ENCODE measurements at regions not wholly inside any gene's neighbourhood (a gene's known extent, or its start where the extent isn't known, plus 50 kb on each side); places are given as distances from the start of the nearest gene placed in this dataset.

DNA sequence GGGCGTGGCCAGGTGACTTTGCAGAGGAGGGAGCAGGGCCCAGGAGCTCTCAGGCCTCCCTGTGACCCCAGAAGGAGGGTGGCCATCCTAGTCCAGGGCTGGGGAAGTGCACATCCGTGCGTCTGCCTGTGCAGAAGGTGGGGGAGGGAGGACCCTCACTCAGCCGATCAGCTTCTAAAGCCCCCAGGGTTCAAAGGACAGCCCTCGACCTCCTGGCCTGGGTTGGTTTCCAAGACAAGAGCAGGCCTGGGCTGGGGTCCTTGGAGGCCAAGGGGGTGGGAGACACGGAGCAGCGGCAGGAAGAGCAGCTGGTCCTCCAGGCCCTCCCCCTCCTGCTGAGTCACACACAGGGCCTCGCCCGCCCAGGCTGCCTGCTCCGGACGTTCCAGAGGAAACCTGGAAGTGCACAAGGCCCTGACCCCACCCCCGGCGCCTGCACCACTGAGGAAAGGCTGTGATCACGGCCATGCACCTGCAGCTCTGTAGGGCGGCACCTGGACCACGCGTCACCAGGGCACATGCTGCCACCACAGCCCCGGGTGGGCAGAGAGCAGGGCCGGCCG, 67.1 kb upstream of the ZNF469 start:
- Mint-ChIP-seq H3K36me3 (ENCODE audit: low read depth) (no peaks in the 10 kb centered on the region), H3K4me1 (ENCODE audit: low read depth) (no peaks in the 10 kb centered on the region), H3K9me3 (peaks cover 5% of the 10 kb centered on the region), H3K27me3 (ENCODE audit: low read depth) (no peaks in the 10 kb centered on the region), H3K27ac (no peak overlapping the region), H3K4me3 (ENCODE audit: low read depth) (no peak overlapping the region)
- intact Hi-C loops (cut with micrococcal nuclease): no loop called here
- DNase-seq (ENCODE audit: low spot score): no peak

DNA sequence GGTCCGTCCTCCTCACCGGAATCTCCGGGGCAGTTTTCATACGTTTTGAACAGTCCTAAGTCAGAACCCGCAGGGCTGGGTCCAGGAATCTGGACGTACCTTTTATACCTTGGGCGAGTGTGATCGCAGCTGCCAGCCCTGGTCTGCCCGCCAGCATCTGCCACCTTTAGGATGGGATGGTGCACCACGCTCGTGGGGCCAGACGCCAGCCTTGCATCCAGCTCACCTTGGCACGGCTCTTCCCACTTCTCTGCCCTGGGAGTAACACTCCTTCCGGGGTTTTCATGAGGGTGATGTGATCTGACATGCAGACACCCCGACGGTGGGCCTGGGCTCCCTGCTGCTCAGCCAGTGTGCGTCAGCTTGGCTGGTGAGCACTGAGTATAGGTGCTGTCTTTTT, 66.6 kb upstream of the ZNF469 start:
- Mint-ChIP-seq H3K27me3 (ENCODE audit: low read depth) (no peaks in the 10 kb centered on the region), H3K4me1 (ENCODE audit: low read depth) (no peaks in the 10 kb centered on the region), H3K9me3 (peaks cover 5% of the 10 kb centered on the region), H3K36me3 (ENCODE audit: low read depth) (no peaks in the 10 kb centered on the region), H3K4me3 (ENCODE audit: low read depth) (no peak overlapping the region), H3K27ac (no peak overlapping the region)
- intact Hi-C loops (cut with micrococcal nuclease): no loop called here
- no peak for DNase-seq (ENCODE audit: low spot score)

DNA sequence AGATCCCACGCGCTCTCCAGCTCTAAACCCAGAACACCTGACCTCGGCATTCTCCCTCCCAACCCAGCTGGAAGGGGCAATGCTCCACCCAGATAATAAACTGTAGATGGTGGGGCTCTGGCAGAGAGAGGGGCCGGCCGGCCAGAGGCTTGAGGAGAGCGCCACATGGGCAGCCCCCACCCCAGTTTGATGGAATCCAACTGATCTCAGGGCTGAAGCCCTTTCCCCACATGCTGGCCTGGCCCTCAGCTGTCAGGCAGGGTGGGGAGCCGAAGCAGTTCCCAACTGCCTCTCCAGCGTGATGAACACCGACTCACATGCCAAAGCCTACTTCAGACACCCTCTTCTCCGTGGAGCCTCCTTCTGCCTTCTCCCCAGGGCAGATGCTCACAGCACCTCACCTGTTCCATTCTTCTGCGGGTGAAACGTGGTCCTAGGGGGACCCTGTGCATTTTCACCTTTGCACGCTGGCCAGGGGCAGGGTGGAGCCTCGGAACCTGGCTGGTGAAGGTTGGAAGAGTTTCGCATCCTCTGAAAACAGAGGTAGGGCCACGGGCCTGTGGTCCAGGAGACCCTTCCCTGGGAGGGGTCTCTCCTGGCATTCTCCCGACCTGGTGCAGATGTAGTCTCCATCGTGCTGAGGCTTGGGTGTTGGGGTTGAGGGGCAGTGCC, 65.7 kb upstream of the ZNF469 start:
- no peak overlapping the region for H3K27ac Mint-ChIP-seq

DNA sequence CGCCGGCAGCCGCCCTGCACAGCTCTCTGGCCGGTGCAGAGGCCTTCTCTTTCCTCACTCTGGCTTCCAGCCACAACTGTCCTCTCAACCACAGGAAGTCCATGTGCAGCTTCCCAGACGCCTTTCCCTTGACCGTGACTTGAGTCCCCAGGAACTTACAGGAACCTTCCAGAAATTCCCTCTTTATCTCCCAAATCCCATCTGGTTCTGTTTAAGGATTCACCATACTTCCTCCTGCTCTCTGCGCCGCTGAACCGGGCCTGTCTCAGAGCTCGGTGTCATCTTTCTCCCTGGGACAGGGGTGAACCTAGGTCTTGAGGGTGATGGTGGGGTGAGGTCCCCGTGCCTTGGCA, 65.2 kb upstream of the ZNF469 start:
- Mint-ChIP-seq H3K27me3 (ENCODE audit: low read depth) (no peaks in the 10 kb centered on the region), H3K36me3 (ENCODE audit: low read depth) (no peaks in the 10 kb centered on the region), H3K4me1 (ENCODE audit: low read depth) (no peaks in the 10 kb centered on the region), H3K9me3 (peaks cover under 1% of the 10 kb centered on the region), H3K4me3 (ENCODE audit: low read depth) (no peak overlapping the region), H3K27ac (no peak overlapping the region)
- intact Hi-C loops (cut with micrococcal nuclease): no loop called here
- no peak for DNase-seq (ENCODE audit: low spot score)

More for the DNA sequence above, 65.7 kb upstream of the ZNF469 start:
- peaks cover 5% of the 10 kb centered on the region for H3K9me3 Mint-ChIP-seq
- intact Hi-C loops (cut with micrococcal nuclease): no loop called here
- H3K4me3 Mint-ChIP-seq (ENCODE audit: low read depth): no peak overlapping the region
- no peaks in the 10 kb centered on the region for H3K27me3 Mint-ChIP-seq (ENCODE audit: low read depth)
- DNase-seq (ENCODE audit: low spot score): no peak
- H3K36me3 Mint-ChIP-seq (ENCODE audit: low read depth): no peaks in the 10 kb centered on the region
- H3K4me1 Mint-ChIP-seq (ENCODE audit: low read depth): no peaks in the 10 kb centered on the region

DNA sequence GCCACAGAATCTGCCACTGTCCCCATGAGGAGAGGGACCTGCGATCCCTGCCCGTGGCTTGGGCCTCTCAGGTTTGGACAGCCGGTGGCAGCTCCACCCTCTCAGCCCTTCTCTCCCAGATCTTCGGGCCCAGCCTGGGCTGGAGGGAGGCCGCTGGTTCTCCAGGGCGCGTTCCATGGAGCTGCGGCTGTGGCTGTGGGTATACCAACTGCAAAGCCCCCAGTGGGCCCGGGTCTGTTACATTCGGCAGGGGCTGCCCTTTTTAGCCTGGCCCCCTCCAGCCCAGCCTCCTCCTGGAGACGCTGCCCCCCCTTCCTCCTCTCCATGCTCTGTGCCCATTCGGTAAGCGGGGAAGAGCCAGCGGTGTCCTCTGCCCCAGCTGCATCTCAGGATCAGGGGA, 64.7 kb upstream of the ZNF469 start:
- no peak for DNase-seq (ENCODE audit: low spot score)
- H3K36me3 Mint-ChIP-seq (ENCODE audit: low read depth): no peaks in the 10 kb centered on the region
- intact Hi-C loops (cut with micrococcal nuclease): no loop called here
- no peaks in the 10 kb centered on the region for H3K4me1 Mint-ChIP-seq (ENCODE audit: low read depth)
- no peaks in the 10 kb centered on the region for H3K9me3 Mint-ChIP-seq
- no peak overlapping the region for H3K27ac Mint-ChIP-seq
- no peaks in the 10 kb centered on the region for H3K27me3 Mint-ChIP-seq (ENCODE audit: low read depth)
- H3K4me3 Mint-ChIP-seq (ENCODE audit: low read depth): no peak overlapping the region

DNA sequence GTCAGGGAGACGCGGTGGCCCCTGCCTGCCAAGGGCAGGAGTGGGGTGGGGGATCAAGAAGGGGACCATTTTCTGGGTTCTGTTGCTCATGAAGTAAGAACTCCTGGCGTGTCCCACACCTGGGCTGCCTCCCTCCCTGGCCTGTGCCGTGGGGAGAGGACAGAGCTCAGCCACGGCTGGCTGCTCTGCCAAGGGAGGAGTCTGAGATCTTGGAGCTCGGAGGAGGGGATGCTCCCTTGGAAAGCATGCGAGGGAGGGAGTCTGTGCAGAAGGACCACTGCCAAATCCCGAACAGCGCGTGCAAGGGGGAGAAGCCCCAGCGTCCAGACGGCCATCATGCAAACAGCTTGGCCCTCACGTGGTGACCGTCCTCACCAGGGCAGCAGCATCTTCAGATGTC, 64.2 kb upstream of the ZNF469 start:
- no peak overlapping the region for H3K4me3 Mint-ChIP-seq (ENCODE audit: low read depth)
- no peaks in the 10 kb centered on the region for H3K36me3 Mint-ChIP-seq (ENCODE audit: low read depth)
- no peaks in the 10 kb centered on the region for H3K4me1 Mint-ChIP-seq (ENCODE audit: low read depth)
- intact Hi-C loops (cut with micrococcal nuclease): no loop called here
- H3K9me3 Mint-ChIP-seq: no peaks in the 10 kb centered on the region
- no peak for DNase-seq (ENCODE audit: low spot score)
- H3K27me3 Mint-ChIP-seq (ENCODE audit: low read depth): no peaks in the 10 kb centered on the region
- H3K27ac Mint-ChIP-seq: no peak overlapping the region

DNA sequence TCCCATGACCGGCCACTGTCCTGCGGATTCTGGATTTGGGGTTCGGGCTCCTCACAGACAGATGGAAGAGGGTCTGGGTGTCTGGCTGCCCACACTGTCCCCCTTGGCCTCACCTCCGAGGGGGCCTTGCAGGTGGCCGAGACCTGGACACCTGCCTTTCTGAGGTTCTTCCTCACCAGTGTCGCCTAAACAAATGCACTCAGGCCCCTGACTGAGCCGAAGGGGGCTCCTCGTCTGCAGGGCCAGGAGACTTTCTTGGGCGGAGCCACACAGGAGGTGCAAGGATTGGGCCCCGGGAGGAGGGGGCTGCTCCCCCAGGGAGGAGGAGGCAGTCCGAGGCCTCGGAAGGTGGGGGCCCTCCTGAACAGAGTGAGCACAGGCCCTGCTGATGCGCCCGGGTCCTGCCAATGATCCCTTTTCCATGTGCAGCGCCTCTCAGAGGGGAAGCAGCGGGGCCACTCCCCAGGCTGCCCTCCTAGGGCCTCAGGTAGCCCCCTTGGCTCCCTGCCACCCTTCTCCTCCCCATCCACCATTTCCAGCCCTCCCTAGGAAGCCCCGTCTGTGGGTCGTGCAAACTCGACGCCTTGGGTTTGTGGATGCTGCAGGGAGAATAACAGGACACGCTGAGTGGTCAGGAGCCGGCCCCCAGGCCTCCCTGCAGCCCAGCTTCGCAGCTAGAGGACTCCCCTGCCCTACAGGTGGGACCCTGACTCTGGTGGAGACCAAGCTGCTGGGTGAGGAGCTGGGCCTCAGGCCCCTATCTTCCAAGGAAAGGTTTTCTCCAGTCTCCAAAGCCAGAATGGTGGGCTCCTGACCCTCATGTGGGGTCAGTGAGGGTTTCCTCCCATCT, 63.4 kb upstream of the ZNF469 start:
- Mint-ChIP-seq H3K4me1 (ENCODE audit: low read depth) (no peaks in the 10 kb centered on the region), H3K36me3 (ENCODE audit: low read depth) (no peaks in the 10 kb centered on the region), H3K27me3 (ENCODE audit: low read depth) (no peaks in the 10 kb centered on the region), H3K4me3 (ENCODE audit: low read depth) (no peak overlapping the region), H3K9me3 (no peaks in the 10 kb centered on the region), H3K27ac (no peak overlapping the region)
- no peak for DNase-seq (ENCODE audit: low spot score)
- intact Hi-C loops (cut with micrococcal nuclease): no loop called here

DNA sequence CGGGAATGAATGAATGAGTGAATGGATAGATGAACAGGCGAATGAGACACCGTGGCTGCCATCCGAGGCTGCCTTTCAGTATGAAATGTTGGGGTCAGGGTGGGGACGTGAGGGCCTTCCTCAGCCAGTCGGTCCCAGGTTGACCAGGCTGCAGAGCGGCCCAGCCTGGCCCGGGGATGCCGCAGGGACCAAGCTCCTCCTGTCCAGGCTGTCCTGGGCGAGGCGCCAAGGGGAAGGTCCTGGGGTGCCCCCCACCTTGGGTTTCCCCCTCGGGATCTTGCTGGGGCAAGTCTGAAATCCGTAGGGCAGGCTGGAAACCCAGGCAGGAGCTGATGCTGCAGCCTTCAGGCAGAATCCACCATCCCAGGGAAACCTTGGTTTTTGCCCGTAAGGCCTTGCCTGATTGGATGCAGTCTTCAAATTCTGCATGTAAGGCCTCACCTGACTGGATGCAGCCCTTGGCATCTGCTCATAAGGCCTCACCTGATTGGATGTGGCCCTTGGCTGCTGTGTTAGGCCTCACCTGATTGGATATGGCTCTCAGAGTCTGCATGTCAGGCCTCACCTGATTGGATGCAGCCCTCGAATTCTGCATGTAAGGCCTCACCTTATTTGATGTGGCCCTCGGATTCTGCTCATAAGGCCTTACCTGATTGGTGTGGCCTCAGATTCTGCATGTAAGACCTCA, 61.7 kb upstream of the ZNF469 start:
- Mint-ChIP-seq H3K4me1 (ENCODE audit: low read depth) (no peaks in the 10 kb centered on the region), H3K9me3 (no peaks in the 10 kb centered on the region), H3K4me3 (ENCODE audit: low read depth) (no peak overlapping the region), H3K27me3 (ENCODE audit: low read depth) (no peaks in the 10 kb centered on the region), H3K27ac (no peak overlapping the region), H3K36me3 (ENCODE audit: low read depth) (no peaks in the 10 kb centered on the region)
- intact Hi-C loops (cut with micrococcal nuclease): no loop called here
- no peak for DNase-seq (ENCODE audit: low spot score)

DNA sequence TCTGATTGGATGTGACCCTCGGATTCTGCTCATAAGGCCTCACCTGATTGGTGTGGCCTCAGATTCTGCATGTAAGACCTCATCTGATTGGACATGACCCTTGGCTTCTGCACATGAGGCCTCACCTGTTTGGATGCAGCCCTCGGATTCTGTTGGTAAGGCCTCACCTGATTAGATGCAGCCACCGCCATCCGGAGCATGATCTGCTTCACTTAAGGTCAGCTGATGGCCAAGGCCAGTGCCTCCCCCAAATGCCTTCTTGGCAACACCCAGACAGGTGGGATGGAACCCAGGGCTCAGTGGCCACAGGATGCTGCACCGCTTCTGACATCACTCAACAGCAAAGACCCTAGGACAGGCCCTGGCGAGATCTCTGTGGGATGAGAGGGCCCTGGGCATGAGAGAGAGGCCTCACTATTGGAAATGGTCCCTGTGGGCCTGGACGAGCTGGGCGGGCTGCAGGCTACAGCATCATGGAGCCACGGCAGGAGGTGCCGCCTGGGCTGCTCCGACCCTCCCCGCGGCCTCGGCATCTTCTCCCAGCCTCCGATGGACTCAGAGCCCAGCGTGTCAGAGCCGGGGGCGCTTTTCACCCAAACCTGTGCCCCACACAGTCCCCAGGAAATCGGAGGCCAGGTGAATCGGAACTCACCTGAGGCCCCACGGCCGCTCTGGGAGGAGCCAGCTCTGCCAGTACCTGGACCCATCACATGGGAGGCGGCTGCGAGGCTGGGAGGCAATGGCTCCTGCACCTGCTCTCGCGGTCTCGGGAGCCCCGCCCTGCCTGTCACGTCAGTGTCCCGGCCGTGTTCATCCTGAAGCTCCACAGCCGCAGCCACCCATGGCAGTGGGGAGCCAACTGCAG, 60.9 kb upstream of the ZNF469 start:
- Mint-ChIP-seq H3K9me3 (no peaks in the 10 kb centered on the region), H3K36me3 (ENCODE audit: low read depth) (no peaks in the 10 kb centered on the region), H3K27ac (no peak overlapping the region), H3K4me1 (ENCODE audit: low read depth) (no peaks in the 10 kb centered on the region), H3K4me3 (ENCODE audit: low read depth) (no peak overlapping the region), H3K27me3 (ENCODE audit: low read depth) (no peaks in the 10 kb centered on the region)
- intact Hi-C loops (cut with micrococcal nuclease): no loop called here
- no peak for DNase-seq (ENCODE audit: low spot score)

DNA sequence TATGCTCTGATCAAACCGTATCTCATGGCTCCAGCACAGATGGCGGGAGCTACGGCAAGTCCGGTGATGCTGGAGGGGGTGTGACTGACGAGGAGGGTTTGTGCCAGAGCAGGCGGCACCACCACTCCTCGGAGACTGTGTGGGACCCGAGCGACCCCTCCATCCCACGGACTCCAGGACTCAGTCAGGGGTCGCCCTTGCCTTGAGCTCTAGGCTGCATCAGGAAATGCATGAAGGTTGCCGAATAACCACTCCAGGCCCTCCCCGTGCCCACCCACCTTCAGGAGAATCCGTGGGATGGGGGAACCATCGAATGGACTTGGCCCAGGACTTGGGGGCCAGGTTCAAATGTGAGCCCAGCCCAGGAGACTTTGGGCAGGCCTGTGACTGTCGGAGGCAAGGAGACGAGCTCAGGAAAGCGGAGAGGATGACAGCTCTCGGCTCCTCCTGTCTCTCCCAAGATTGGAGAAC, 60.2 kb upstream of the ZNF469 start:
- intact Hi-C loops (cut with micrococcal nuclease): no loop called here
- Mint-ChIP-seq H3K27ac (no peak overlapping the region), H3K27me3 (ENCODE audit: low read depth) (no peaks in the 10 kb centered on the region), H3K4me1 (ENCODE audit: low read depth) (no peaks in the 10 kb centered on the region), H3K9me3 (no peaks in the 10 kb centered on the region), H3K4me3 (ENCODE audit: low read depth) (no peak overlapping the region), H3K36me3 (ENCODE audit: low read depth) (no peaks in the 10 kb centered on the region)
- DNase-seq (ENCODE audit: low spot score): no peak

DNA sequence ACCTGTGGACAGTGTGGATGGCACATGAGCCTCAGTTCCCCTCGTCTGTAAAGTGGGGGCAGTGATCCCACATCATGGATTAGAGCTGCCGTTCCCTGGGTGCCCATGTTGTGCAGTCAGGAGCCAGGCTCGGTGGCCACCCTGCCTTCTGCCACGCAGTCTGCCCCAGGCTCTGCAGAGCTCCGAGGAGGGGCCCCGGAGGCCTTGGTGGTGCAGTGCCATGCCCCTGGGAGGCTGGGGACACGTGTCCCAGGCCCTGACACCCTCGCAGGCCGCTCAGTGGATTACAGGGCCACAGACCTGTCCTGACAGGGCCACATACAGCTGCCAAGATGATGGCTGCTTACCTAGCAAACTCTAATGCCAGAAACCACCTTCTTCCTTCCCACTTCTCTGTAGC, 59.7 kb upstream of the ZNF469 start:
- H3K27me3 Mint-ChIP-seq (ENCODE audit: low read depth): no peaks in the 10 kb centered on the region

DNA sequence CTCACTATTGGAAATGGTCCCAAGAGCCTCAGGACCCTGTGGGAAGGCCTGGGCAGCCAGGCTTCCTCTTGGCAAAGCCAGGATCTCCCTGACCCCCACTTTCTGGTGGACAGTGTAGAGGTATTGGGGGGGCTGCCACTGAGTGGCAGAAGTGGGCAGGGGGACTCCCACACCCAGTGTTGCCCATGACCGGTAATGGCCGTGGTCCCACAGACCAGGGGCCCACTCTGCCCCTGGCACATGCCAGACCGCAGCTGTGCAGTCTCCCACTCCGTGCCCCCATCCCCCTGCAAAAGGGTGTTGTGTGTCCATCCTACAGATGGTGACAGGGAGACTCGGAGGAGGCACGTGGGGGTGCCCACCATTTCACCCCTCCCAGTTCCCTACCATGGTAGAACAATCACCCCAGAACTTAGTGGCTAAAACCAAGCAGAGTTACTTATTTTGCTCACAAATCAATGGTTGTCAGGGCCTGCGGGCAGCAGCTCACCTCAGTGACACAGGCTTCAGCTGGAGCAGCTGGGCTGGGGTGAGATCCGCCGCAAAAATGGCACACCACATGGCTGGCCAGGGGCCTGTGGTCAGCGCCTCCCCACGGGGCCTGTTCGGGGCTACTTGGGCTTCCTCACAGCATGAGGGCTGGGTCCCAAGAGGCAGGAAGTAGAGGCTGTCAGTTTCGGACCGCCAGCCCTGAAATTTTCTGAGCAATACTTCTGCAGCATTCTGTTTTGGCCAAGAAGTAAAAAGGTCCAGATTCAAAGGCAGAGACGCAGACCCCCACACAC, 59.0 kb upstream of the ZNF469 start:
- no peak for DNase-seq (ENCODE audit: low spot score)
- no peaks in the 10 kb centered on the region for H3K27me3 Mint-ChIP-seq (ENCODE audit: low read depth)
- H3K9me3 Mint-ChIP-seq: no peaks in the 10 kb centered on the region
- intact Hi-C loops (cut with micrococcal nuclease): no loop called here
- no peaks in the 10 kb centered on the region for H3K4me1 Mint-ChIP-seq (ENCODE audit: low read depth)
- H3K4me3 Mint-ChIP-seq (ENCODE audit: low read depth): no peak overlapping the region
- no peak overlapping the region for H3K27ac Mint-ChIP-seq
- no peaks in the 10 kb centered on the region for H3K36me3 Mint-ChIP-seq (ENCODE audit: low read depth)

More for the DNA sequence above, 59.7 kb upstream of the ZNF469 start:
- H3K4me3 Mint-ChIP-seq (ENCODE audit: low read depth): no peak overlapping the region
- no peaks in the 10 kb centered on the region for H3K36me3 Mint-ChIP-seq (ENCODE audit: low read depth)
- H3K9me3 Mint-ChIP-seq: no peaks in the 10 kb centered on the region
- no peaks in the 10 kb centered on the region for H3K4me1 Mint-ChIP-seq (ENCODE audit: low read depth)
- intact Hi-C loops (cut with micrococcal nuclease): no loop called here
- H3K27ac Mint-ChIP-seq: no peak overlapping the region
- DNase-seq (ENCODE audit: low spot score): no peak
